ENCODE measurements at regions not wholly inside any gene's neighbourhood (a gene's known extent, or its start where the extent isn't known, plus 50 kb on each side); places are given as distances from the start of the nearest gene placed in this dataset.
"Not testable (repeated sequence)": the region's sequence is repeated elsewhere in the genome, so short reads cannot be mapped to it uniquely, and the experiment has no call there.

DNA sequence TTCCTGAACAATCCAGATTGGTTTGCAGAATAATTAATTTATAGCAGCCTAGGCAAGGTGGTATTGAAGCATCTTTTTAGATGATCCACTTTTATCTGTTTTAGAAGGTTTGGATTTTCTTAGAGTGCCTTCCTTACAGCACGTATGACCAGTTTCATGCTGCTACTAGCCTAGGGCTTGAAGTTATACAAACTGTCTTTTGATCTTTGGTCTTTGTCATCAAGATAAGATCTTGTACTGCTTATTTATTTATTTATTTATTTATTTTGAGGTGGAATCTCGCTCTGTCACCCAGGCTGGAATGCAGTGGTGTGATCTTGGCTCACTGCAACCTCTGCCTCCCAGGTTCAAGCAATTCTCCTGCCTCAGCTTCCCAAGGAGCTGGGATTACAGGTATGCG is 68.5 kb upstream of the TGM3 start:
- ATAC-seq (replicated peaks); H3K4me3 Mint-ChIP-seq; H3K9me3 Mint-ChIP-seq; H3K36me3 Mint-ChIP-seq (ENCODE audit: low read depth); H3K27me3 Mint-ChIP-seq; H3K27ac Mint-ChIP-seq; H3K4me1 Mint-ChIP-seq: not testable (repeated sequence)

DNA sequence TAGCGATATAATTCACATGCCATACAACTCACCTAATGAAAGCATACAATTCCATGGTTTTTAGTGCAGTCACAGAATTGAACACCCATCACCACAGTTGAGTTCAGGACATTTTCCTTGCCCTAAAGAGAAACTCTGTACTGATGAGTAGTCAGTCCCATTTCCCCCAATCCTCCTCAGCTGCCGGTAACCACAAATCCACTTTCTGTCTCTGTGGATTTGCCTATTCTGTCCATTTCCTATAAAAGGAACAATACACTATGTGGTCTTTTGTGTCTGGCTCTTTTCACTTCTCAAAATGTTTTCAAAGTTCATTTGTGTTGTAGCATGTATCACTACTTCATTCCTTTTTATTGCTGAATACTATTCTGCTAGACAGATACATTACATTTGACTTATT is 67.9 kb upstream of the TGM3 start:
- no peaks in the 10 kb centered on the region for H3K9me3 Mint-ChIP-seq
- no peak overlapping the region for H3K4me3 Mint-ChIP-seq
- H3K27me3 Mint-ChIP-seq: no peaks in the 10 kb centered on the region
- H3K4me1 Mint-ChIP-seq: no peaks in the 10 kb centered on the region
- no peak overlapping the region for H3K27ac Mint-ChIP-seq
- no peaks in the 10 kb centered on the region for H3K36me3 Mint-ChIP-seq (ENCODE audit: low read depth)
- no peak for ATAC-seq (replicated peaks)

DNA sequence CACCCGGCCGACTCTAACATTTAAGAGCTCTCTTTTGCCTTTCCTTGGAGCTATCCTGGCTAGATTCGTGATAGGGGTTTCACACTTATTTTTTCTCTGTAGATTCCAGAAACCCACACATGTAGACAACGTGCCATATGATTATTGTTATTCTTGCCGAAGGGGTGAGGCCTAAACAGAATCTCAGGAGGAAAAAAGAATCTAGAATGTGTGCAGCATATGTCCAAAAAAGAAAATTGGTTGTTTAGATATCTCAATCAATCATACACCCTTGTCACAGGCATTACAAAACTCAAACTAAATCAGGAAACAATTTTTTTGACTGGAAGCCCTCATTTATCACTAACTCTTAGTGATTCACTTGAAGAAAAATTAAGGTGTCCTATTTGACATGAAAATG is 66.9 kb upstream of the TGM3 start:
- Mint-ChIP-seq H3K36me3 (ENCODE audit: low read depth) (no peaks in the 10 kb centered on the region), H3K9me3 (no peaks in the 10 kb centered on the region)

DNA sequence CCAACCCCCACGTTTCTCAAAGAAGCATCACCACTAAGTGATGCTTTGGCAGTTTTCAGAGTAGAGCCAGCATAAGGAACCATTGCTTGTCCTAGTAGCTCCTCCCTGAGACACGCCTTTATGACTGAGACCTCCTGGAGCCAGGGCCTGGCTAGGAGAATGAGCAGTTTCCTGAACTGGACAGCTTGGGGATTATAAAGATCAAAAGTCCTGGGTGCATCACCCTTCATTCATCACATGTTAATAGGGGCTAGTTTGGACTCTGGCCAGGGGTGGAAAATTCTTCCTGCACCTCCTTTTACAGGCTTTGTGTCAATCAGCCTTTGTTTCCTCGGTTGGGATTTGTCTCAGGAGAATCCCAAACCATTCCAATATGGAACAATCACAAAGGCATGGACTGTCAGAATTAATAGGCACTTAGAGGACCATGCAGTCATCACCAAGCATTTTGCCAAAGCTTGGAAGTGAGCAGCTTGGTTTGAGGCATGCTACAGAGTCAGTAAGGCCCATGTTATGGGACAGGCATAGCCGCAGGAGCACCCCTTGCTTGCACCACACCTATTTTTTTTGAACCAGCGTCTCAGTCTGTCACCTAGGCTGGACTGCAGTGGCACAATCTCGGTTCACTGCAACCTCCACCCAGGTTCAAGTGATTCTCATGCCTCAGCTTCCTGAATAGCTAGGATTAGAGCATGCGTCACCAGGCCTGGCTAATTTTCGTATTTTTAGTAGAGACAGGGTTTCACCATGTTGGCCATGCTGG is 64.9 kb upstream of the TGM3 start:
- H3K4me3 Mint-ChIP-seq: no peak overlapping the region
- no peak for ATAC-seq (replicated peaks)
- H3K4me1 Mint-ChIP-seq: no peaks in the 10 kb centered on the region
- no peaks in the 10 kb centered on the region for H3K36me3 Mint-ChIP-seq (ENCODE audit: low read depth)
- H3K27ac Mint-ChIP-seq: no peak overlapping the region
- H3K27me3 Mint-ChIP-seq: no peaks in the 10 kb centered on the region
- H3K9me3 Mint-ChIP-seq: no peaks in the 10 kb centered on the region

More for the DNA sequence above, 66.9 kb upstream of the TGM3 start:
- Mint-ChIP-seq H3K4me1 (no peaks in the 10 kb centered on the region), H3K27me3 (no peaks in the 10 kb centered on the region), H3K27ac (no peak overlapping the region), H3K4me3 (no peak overlapping the region)
- ATAC-seq (replicated peaks): no peak

DNA sequence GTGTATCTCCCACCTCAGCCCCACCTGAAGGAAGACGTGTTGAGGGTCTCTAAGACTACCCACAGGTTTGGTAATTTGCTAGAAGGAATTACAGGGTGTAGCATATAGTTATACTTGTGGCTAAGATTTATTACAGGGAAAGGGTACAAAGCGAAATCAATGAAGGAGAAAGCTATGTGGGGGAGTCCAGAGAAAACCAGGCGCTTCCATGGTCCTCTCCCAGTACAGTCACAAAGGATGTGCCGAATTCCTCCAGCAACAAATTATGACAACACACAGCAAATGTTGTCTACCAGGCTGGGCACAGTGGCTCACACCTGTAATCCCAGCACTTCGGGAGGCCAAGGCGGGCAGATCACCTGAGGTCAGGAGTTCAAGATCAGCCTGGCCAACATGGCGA is 64.1 kb upstream of the TGM3 start:
- Mint-ChIP-seq H3K4me1 (no peaks in the 10 kb centered on the region), H3K27me3 (no peaks in the 10 kb centered on the region), H3K9me3 (no peaks in the 10 kb centered on the region), H3K4me3 (no peak overlapping the region), H3K27ac (no peak overlapping the region), H3K36me3 (ENCODE audit: low read depth) (no peaks in the 10 kb centered on the region)
- ATAC-seq (replicated peaks): no peak

DNA sequence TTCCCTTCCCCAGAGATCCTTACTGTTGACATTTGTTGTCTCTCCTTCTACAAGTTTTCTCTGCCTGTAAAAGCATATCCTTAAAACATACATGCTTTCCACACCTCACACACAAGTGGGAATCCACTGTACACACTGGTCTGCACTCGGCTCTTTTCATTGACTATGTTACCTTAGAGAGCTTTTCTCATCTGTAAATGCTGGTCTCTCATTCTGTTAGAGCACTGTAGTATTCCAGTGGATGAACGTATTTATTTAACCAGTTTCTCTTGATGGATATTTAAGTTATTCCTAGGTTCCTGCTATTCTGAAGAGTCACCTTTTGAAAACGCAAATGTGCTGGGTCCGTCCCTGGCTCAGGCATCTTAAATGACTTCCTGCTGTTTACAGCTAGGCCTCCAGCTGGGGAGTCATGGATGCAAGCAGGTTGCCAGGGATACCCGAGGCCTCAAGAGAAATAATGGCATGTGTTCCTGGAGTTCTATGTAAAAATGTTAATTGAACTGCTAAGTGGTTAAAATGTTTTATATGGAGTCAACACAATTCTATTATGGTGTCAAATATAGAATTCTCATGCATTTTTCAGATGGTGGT is 61.1 kb upstream of the TGM3 start:
- H3K27ac Mint-ChIP-seq: no peak overlapping the region
- H3K4me3 Mint-ChIP-seq: no peak overlapping the region
- H3K4me1 Mint-ChIP-seq: no peaks in the 10 kb centered on the region
- H3K36me3 Mint-ChIP-seq (ENCODE audit: low read depth): no peaks in the 10 kb centered on the region
- H3K27me3 Mint-ChIP-seq: peaks cover 3% of the 10 kb centered on the region
- no peaks in the 10 kb centered on the region for H3K9me3 Mint-ChIP-seq
- ATAC-seq (replicated peaks): no peak

DNA sequence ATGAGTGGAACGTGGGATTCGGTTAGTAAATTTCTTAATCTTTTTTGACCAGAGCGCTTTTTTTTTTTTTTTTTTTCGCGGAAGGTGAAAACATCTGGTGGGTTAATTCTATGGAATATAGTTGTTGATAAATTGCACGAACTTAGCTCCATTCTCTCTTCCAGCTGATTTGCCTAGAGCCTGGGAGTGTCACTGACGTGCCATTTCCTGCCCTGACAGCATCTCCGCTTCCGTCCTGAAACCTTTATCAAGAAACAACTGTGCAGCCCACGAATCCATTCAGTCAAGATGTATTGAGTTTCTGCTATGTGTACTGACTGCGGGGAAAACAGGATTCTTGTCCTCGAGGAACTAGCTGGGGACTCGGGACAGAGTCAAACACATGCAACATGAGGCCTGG is 59.5 kb upstream of the TGM3 start:
- Mint-ChIP-seq H3K9me3 (no peaks in the 10 kb centered on the region), H3K4me1 (no peaks in the 10 kb centered on the region), H3K27ac (no peak overlapping the region), H3K36me3 (ENCODE audit: low read depth) (no peaks in the 10 kb centered on the region), H3K27me3 (peaks cover 3% of the 10 kb centered on the region), H3K4me3 (no peak overlapping the region)
- ATAC-seq (replicated peaks): no peak

DNA sequence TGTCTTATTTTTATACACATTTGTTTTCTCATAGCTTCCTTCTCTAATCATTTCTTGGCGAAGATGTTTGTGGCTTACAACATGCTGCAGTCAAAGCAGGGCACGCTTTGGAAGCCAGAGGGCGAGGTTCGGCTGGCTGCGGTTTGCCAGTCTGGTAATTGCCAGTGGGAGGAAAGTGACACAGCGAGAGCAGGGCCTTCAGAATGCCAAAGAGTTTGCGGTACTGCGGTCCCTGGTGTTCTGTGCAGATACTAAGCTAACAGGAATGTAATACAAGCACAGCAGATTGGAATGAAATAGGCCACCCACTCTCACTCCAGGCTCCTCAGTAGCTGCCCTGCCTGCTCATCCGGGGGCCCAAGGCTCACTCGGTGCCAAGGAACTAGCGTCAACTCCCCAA is 58.7 kb upstream of the TGM3 start:
- Mint-ChIP-seq H3K27me3 (peaks cover 3% of the 10 kb centered on the region), H3K4me3 (no peak overlapping the region), H3K27ac (no peak overlapping the region), H3K4me1 (no peaks in the 10 kb centered on the region), H3K9me3 (no peaks in the 10 kb centered on the region), H3K36me3 (ENCODE audit: low read depth) (no peaks in the 10 kb centered on the region)
- no peak for ATAC-seq (replicated peaks)

DNA sequence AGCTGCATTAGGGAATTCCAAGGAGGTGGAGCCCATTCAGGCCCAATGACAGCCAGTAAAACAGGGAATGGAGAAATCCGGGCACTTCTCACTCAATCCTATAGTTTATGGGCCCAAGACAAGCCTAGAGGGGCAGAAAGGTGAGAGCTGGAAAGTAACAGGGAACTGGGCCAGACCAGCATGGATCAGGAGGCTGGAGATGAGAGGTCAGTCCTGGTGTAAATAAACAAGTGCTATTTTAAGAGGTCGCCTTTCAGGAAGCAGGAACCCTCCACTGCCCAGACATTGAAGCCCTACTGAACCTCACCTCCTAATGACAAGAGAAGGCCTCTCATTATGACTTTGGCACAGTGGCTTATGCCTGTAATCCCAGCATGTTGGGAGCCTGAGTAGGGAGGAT is 57.2 kb upstream of the TGM3 start:
- ATAC-seq (replicated peaks): no peak
- Mint-ChIP-seq H3K27me3 (peaks cover 6% of the 10 kb centered on the region), H3K4me1 (no peaks in the 10 kb centered on the region), H3K36me3 (ENCODE audit: low read depth) (no peaks in the 10 kb centered on the region), H3K27ac (no peak overlapping the region), H3K4me3 (no peak overlapping the region), H3K9me3 (no peaks in the 10 kb centered on the region)

DNA sequence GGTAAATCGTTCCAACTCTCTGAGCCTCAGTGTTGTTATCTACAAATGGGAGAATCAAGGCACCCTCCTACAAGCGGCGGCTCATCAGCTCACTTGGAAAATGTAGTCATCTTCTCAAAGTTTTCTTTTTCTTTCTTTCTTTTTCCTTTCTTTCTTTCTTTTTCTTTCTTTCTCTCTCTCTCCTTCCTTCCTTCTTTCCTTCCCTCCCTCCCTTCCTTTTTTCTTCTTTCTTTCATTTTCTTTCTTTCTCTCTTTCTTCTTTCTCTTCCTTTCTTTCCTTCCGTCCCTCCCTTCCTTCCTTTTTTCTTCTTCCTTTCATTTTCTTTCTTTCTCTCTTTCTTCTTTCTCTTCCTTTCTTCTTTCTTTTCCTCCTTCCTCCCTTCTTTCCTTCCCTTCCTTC is 55.0 kb upstream of the TGM3 start:
- peaks cover 6% of the 10 kb centered on the region for H3K27me3 Mint-ChIP-seq
- no peaks in the 10 kb centered on the region for H3K36me3 Mint-ChIP-seq (ENCODE audit: low read depth)
- H3K27ac Mint-ChIP-seq: no peak overlapping the region
- H3K4me1 Mint-ChIP-seq: no peaks in the 10 kb centered on the region
- ATAC-seq (replicated peaks): no peak
- no peaks in the 10 kb centered on the region for H3K9me3 Mint-ChIP-seq
- H3K4me3 Mint-ChIP-seq: no peak overlapping the region

DNA sequence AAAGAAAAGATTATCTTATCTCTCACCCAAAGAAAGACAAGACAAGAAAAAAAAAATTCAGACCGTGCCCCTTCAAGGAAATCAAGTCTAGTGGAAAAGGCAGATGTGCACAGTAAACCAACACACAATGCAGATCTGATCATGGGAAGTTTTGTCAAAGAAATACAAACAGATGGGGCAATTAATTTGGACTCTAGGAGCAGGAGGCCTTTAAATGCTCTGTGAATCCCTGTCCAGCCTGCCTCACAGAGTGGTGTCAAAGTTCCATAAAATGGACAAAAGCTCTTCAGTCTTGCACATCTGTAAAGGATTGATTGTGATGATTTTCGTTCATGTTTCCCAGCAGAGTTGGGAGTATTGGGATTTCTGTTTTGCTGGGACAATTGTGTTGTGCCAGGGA is 53.1 kb upstream of the TGM3 start:
- Mint-ChIP-seq H3K36me3 (ENCODE audit: low read depth) (no peaks in the 10 kb centered on the region), H3K27ac (no peak overlapping the region), H3K4me1 (no peaks in the 10 kb centered on the region), H3K27me3 (peaks cover 3% of the 10 kb centered on the region), H3K4me3 (no peak overlapping the region), H3K9me3 (no peaks in the 10 kb centered on the region)
- ATAC-seq (replicated peaks): no peak

DNA sequence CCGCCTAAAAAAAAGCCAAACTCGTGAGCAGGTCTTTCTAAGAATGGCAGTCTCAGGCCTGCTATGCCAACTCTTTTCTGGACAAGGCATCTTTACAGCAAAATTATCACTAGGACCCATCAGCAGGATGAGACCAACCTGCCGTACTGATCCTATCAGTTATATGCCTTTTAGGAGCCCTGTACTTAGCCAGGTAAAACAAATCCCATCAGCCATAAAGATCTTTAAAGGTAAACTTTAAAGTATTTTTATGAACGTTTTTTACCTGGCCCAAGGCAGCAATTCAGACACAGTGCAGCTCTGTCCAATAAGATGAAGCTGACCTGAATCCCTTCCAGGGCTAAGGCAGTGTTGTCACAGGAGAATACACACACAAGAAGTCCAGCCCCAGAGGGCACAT is 51.3 kb upstream of the TGM3 start:
- Mint-ChIP-seq H3K9me3 (no peaks in the 10 kb centered on the region), H3K36me3 (ENCODE audit: low read depth) (no peaks in the 10 kb centered on the region), H3K27me3 (peaks cover 3% of the 10 kb centered on the region), H3K27ac (no peak overlapping the region), H3K4me3 (no peak overlapping the region), H3K4me1 (no peaks in the 10 kb centered on the region)
- no peak for ATAC-seq (replicated peaks)

DNA sequence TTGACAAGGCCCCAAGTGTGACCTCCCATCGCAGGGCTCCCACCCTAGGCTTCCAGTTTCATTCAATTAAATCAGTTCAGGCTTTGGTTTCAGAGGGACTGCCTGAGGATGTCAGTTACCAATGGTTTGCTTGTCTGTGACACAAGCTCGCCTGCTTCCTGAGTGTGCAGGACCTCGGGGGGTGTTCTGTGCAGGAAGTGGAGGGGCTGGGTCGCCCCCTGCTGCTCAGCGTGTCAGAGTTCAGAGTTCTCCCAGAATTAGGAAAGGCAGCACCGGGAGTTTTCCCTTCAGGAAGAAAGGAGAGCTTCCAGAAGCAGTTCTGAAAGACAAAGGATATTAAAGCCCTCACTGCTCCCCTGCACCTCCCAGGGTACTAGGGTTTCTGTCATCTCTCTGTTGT is 50.8 kb upstream of the TGM3 start:
- no peak overlapping the region for H3K4me3 Mint-ChIP-seq
- H3K4me1 Mint-ChIP-seq: no peaks in the 10 kb centered on the region
- no peak for ATAC-seq (replicated peaks)
- no peaks in the 10 kb centered on the region for H3K36me3 Mint-ChIP-seq (ENCODE audit: low read depth)
- H3K27ac Mint-ChIP-seq: no peak overlapping the region
- no peaks in the 10 kb centered on the region for H3K9me3 Mint-ChIP-seq
- peaks cover 3% of the 10 kb centered on the region for H3K27me3 Mint-ChIP-seq

DNA sequence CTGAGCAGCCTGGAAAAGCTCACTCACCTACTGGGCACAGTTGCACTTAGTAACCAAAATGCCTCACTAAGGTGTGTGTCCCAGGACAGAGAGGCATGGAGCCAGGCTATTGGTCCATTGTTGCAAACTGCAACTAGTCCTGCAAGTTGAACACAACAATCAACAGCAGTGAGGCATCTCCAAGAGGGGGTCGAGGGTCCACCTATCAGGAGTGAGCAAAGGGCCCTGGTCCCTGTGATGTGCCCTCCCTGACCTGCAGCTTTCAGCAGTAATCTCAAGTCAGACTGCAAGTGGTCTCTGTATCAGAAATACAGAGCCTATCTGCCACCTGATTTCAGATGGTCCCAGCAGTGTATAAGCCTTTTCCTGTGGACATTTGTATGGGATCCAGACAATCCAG is 50.2 kb upstream of the TGM3 start:
- Mint-ChIP-seq H3K27me3 (peaks cover 3% of the 10 kb centered on the region), H3K36me3 (ENCODE audit: low read depth) (no peaks in the 10 kb centered on the region), H3K4me3 (no peak overlapping the region), H3K27ac (no peak overlapping the region), H3K4me1 (no peaks in the 10 kb centered on the region), H3K9me3 (no peaks in the 10 kb centered on the region)
- no peak for ATAC-seq (replicated peaks)
